ENCODE measurements at regions not wholly inside any gene's neighbourhood (a gene's known extent, or its start where the extent isn't known, plus 50 kb on each side); places are given as distances from the start of the nearest gene placed in this dataset. TPM values are rescaled to one million over a fixed set of nuclear protein-coding genes. Genes with fewer than 3 reads are reported as not detected.

Small RNA genes in the stretch of these regions (small RNA-seq; reads per million reads assigned to genes)
- gene AC104640.2 (ENCODE audit: low replicate concordance): not detected
- gene RNA5SP147 (ENCODE audit: low replicate concordance): not detected
